ENCODE measurements at regions not wholly inside any gene's neighbourhood (a gene's known extent, or its start where the extent isn't known, plus 50 kb on each side); places are given as distances from the start of the nearest gene placed in this dataset.

DNA sequence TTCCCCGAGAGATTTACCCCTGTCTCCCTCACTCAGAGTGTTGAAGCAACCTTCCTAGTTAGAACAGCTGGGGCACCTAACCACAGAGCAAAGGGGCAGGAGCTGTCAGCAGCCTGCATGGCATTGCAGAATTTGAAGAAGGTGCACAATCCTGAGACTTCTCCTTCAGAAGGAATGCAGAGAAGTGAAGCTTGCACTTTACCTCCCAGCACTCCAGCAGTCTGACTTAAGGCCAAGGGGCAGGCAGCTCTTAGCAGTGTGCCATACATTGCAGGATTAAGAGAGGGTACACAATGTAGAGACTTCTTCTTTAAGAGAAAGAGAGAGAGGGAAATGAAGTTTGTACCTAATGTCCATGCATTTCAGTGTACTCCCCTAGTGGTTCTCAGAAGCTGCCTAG lies 236.0 kb upstream of the FBXL7 start:
- TF ChIP-seq, protein P1, sequence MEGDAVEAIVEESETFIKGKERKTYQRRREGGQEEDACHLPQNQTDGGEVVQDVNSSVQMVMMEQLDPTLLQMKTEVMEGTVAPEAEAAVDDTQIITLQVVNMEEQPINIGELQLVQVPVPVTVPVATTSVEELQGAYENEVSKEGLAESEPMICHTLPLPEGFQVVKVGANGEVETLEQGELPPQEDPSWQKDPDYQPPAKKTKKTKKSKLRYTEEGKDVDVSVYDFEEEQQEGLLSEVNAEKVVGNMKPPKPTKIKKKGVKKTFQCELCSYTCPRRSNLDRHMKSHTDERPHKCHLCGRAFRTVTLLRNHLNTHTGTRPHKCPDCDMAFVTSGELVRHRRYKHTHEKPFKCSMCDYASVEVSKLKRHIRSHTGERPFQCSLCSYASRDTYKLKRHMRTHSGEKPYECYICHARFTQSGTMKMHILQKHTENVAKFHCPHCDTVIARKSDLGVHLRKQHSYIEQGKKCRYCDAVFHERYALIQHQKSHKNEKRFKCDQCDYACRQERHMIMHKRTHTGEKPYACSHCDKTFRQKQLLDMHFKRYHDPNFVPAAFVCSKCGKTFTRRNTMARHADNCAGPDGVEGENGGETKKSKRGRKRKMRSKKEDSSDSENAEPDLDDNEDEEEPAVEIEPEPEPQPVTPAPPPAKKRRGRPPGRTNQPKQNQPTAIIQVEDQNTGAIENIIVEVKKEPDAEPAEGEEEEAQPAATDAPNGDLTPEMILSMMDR (IDR thresholded peaks at IDR 0.05), result no peak
- TF ChIP-seq EZH2 (IDR thresholded peaks at IDR 0.05; ENCODE audit: borderline replicate concordance, insufficient read depth, low read depth, low read length, poor library complexity, severe bottlenecking), result no peak

All from B cell (primary cell).